ENCODE measurements at regions not wholly inside any gene's neighbourhood (a gene's known extent, or its start where the extent isn't known, plus 50 kb on each side); places are given as distances from the start of the nearest gene placed in this dataset.
A peak's percentile ranks its signal among the peaks of the same experiment; 100 is the strongest.

- DNase-seq: no peak
These were observed 64.2 kb downstream of the RBM43 start for GRCh38 chr2:151197184-151198108.

GRCh38 chr2:151193576-151193975 is 68.1 kb downstream of the RBM43 start:
- DNase-seq: no peak

DNA sequence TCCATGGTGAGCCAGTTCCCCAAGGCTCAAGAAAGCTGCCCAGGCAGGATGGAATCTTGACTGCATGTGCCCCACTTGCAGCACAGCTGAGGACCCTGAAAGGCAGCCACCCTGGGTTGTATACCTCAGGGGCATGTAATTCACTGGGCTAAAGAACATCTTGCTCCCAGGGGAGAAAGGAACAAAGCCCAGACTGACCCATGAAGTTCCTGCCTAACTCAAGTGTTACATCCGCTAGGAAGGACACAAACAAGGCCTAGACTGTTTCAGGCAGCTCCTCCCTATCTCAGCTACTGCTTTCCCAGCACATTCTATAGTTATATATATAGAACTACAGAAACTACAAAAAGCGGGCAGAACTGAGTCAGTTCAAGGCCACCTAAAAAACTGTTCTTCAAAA is 69.0 kb downstream of the RBM43 start:
- DNase-seq: no peak

- no peak for DNase-seq
These were observed 70.7 kb downstream of the RBM43 start for GRCh38 chr2:151191001-151191400.

GRCh38 chr2:151189125-151189524 is 72.5 kb downstream of the RBM43 start:
- peak; percentile 58 for DNase-seq

- no peak for DNase-seq
These were observed 75.7 kb downstream of the RBM43 start for GRCh38 chr2:151186011-151186410.

DNA sequence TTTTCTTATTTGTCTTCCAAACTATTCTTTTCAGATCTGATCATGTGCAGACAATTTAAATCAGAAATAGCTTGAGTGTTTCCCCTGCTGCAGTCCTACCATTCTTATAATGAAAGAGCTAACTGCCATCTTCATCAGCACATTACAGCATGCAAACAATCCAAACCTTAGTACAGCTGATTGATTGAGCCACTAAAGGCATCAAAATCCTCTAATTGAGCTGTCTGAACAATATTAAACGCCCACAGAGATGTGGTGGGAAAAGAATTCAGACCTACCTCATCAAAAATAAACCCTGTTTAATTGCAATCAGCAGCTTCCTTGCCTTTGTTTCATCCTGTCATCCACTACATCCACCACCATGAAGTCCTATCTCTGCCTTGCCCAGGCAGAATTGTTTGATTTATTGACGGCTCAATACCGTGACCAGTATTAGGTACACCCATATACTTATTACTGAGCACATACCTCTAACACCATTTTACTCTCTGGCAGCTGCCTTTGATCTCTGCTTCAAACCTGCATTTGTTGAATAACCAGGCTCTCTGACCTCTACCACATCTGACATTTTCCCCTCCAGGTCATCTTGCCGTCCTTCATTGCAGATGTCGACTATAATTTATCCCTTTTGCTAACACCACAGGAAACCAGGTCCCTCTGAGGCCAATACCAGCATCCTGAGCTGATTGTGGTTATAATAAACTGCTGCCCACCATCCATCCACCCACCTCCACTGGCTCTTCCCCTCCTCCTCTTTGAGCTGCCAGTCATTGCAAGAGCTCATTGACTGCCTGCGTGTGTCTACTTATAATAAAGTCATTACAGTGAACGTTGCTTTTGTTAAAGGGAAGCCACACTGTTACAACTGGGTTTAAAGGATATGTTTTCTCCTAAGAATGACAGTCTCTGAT is 78.5 kb downstream of the RBM43 start:
- no peak for DNase-seq

GRCh38 chr2:151182396-151182795 is 79.3 kb downstream of the RBM43 start:
- no peak for DNase-seq

- no peak for DNase-seq
These were observed 80.1 kb downstream of the RBM43 start for GRCh38 chr2:151181524-151181923.

DNA sequence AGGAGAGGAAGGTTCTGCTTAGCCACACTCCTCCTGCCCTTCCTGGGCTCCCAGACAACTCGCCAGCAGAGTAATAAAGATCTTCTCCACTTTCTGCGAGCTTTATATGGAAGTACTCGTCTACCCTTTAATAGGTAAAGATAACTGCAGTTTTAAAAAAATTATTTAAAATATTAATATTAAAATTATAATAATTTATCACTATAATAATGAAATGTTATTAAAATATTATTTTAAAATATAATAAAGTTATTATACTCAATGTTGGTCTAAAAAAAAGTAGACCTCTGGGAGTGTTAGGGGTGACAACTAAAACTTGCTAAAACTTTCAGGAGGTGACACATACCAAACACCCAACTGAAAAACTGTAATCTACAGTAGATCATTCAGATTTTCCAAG is 81.5 kb downstream of the RBM43 start:
- no peak for DNase-seq

GRCh38 chr2:151178207-151178606 is 83.5 kb downstream of the RBM43 start:
- DNase-seq: no peak

DNA sequence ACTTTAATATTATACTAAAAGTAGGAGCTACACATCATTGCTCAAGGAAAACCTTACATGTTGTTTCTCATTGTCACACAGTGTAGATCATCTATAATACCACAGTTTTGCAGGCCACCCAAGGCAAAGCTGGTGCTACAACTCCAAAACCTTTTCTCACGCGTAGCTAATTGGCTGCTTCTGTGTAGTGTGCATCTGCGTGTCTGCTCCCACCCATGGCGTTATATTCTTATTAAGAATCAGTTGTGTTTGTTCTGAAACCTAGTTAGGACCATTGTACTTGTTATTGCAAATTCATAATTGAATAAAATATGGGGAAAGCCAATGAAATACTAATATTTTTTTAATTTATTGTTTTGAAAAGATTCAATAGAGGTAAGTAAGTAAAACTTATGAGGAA is 83.9 kb downstream of the RBM43 start:
- DNase-seq: no peak

GRCh38 chr2:151176661-151177060 is 85.0 kb downstream of the RBM43 start:
- no peak for DNase-seq

DNA sequence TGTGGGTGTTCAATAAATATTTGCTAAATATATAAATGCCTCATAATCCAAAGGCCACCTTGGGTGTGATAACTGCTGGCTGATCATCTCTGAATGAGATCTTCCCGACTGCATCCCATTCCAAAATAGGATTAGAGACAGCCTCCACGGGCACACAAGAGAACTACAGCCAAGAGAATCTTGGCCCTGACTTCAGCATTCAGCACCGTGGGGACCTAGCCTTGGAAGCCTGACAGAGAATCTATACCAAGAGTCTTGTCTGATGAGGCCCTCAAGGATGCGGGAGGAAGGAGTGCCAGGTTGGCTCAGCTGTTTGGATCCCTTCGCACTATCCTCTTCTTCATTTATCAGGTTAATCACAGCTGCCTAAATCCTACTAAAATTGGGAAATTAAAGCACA is 85.8 kb downstream of the RBM43 start:
- no peak for DNase-seq

GRCh38 chr2:151174127-151174526 is 87.5 kb downstream of the RBM43 start:
- DNase-seq: no peak

DNA sequence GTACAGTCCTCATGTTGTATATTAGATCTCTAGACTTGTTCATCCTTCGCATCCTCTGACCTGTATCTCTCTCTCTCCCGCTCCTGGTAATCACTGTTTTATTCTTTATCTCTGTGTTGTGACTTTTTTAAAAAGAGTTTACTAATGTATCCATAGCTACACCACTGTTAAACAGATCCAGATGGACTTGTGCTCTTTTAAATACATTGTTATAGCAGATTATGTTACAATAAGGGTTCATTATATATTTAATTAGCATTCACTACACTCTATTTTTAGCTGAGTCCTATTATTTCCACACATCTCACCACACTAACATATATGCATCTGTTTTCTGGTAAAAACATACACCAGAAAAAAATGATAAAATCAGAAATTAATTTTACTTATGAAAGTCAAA is 90.5 kb downstream of the RBM43 start:
- no peak for DNase-seq

DNA sequence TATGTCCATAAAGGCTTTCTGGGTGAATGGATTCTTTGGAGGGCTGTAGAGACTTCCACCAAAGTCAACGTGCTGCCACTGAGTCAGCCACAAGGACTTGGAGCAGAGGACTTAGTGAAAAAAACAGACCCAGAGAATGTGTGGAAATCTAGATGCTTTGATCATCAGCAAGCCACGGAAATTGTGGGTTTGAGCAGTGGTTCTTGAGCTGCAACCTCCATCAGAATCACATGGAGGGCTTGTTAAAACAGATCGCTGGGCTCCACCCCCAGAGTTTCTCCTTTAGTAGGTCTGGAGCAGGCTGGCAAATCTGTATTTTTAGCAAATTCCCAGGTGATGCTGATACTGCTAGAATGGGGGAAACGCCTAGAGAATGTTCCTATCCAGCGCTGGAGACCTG is 95.3 kb downstream of the RBM43 start:
- no peak for DNase-seq

- no peak for DNase-seq
These were observed 96.5 kb downstream of the RBM43 start for GRCh38 chr2:151165105-151165684.

GRCh38 chr2:151161821-151162551 is 99.7 kb downstream of the RBM43 start:
- no peak for DNase-seq

GRCh38 chr2:151159109-151159662 is 102.5 kb downstream of the RBM43 start:
- DNase-seq: no peak

DNA sequence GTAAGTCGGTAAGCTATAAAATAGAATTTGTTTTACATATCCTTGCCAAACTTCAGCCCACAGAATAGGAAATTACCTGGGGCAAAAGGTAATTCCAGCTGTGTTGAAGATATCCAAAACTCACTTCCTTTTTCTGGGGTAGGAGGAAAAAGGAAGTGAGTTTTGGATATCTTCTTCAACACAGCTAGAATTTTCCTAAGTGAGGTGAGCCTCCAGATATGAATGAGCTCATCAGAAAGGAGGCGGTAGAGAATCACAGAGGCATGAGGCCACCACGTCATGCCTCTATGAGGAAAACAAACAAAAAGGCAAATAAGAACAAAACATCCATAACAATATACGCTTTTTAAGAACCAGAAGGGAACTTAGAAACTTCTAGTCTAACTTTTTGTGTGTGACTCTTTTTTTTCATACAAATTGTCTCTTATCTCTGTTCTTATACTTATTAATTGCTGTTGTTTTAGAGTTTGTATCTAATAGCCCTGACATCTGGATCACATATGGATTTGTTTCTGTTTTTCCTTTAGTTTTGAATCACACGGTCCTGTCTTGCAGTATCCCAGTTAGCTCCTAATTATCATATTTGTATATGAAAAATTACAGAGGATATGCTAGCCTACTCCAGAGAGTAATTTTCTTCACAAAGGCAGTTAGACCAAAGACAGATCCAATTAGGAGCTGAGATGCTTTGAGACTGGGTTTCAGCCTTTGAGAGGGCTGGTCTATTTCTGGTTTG is 104.5 kb downstream of the RBM43 start:
- DNase-seq: no peak

DNA sequence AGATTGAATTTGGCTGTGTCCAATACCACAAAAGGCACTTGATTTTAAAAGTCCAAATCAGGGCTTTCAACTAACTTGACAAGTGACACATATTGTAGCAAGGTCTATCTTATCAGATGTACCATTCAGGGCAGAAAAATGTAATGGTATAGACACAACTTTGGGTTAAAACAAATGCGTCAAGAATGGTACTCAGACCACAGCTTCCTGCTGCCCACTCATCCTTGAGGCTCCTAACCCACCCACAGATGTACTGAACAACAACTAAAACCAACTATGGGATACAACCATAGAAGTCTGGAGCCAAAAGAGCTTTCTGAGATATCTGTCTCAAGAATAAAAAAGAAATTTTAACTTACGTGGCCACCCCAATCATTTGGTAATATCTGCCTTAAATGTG is 105.2 kb downstream of the RBM43 start:
- DNase-seq: no peak

Data from DMS153 (cell line).